ENCODE measurements at regions not wholly inside any gene's neighbourhood (a gene's known extent, or its start where the extent isn't known, plus 50 kb on each side); places are given as distances from the start of the nearest gene placed in this dataset.

DNA sequence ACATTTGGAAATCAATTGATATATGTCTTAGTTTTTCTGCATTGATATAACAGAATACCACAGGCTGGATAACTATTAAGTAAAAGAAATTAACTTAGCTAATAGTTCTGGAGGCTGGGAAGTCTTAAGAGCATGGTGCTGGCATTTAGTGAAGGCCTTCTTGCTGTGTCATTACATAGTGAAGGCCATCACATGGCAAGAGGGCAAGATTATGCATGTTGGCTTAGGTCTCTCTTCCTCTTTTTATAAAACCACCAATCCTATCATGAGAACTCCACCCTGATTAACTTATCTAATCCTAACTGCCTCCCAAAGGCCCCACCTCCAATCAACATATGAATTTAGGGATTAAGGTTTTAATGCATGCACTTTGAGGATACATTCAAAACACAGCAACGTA, 225.5 kb upstream of the VRK2 start:
- no peaks in the 10 kb centered on the region for H3K27me3 ChIP-seq (replicated peaks; ENCODE audit: insufficient read depth)
- no peak overlapping the region for H2AFZ ChIP-seq
- in situ Hi-C loops (cut with MboI): no loop called here
- no peaks in the 10 kb centered on the region for H3K36me3 ChIP-seq (ENCODE audit: low read depth)
- H3K27ac ChIP-seq: no peak overlapping the region
- H3K9me2 ChIP-seq (ENCODE audit: insufficient read depth): no peaks in the 10 kb centered on the region
- H3K4me2 ChIP-seq (ENCODE audit: unreplicated experiment): no peak overlapping the region
- no peaks in the 10 kb centered on the region for H4K20me1 ChIP-seq (ENCODE audit: insufficient read depth)
- no peaks in the 10 kb centered on the region for H3F3A ChIP-seq (ENCODE audit: insufficient read depth)
- H3K4me1 ChIP-seq (ENCODE audit: insufficient read depth): no peaks in the 10 kb centered on the region
- no peaks in the 10 kb centered on the region for H3K79me2 ChIP-seq (ENCODE audit: insufficient read depth)
- TF ChIP-seq EZH2 (IDR thresholded peaks at IDR 0.05; ENCODE audit: insufficient read depth, poor library complexity, severe bottlenecking) (no peak), EZH2phosphoT487 (IDR thresholded peaks at IDR 0.05; ENCODE audit: insufficient read depth, low read depth) (no peak)
- no peak overlapping the region for H3K9ac ChIP-seq
- 32 to 34% methylated on average over 1 of the region's 1 CpG for WGBS, 2 experiments (ENCODE audit: low coverage in 1 of 2, low lambda C conversion rate in 2 of 2, missing lambda C conversion rate in 2 of 2)
- DNase-seq: no peak
- no peaks in the 10 kb centered on the region for H3K9me3 ChIP-seq (ENCODE audit: low read depth)
- no peak overlapping the region for H3K4me3 ChIP-seq

- Histone ChIP-seq H3K9ac (no peak overlapping the region), H3K4me3 (no peak overlapping the region), H3F3A (ENCODE audit: insufficient read depth) (no peaks in the 10 kb centered on the region), H3K9me3 (ENCODE audit: low read depth) (no peaks in the 10 kb centered on the region), H3K4me2 (ENCODE audit: unreplicated experiment) (no peak overlapping the region), H2AFZ (no peak overlapping the region), H3K4me1 (ENCODE audit: insufficient read depth) (no peaks in the 10 kb centered on the region), H3K27me3 (replicated peaks; ENCODE audit: insufficient read depth) (0 out of 2 replicates have a peak, but pooled peaks cover under 1% of the 10 kb centered on the region), H3K36me3 (ENCODE audit: low read depth) (no peaks in the 10 kb centered on the region), H3K27ac (no peak overlapping the region), H4K20me1 (ENCODE audit: insufficient read depth) (no peaks in the 10 kb centered on the region), H3K9me2 (ENCODE audit: insufficient read depth) (no peaks in the 10 kb centered on the region), H3K79me2 (ENCODE audit: insufficient read depth) (no peaks in the 10 kb centered on the region)
- no peak for TF ChIP-seq EZH2 (IDR thresholded peaks at IDR 0.05; ENCODE audit: insufficient read depth, poor library complexity, severe bottlenecking)
- TF ChIP-seq EZH2phosphoT487 (IDR thresholded peaks at IDR 0.05; ENCODE audit: insufficient read depth, low read depth): no peak
- no peak for DNase-seq
- in situ Hi-C loops (cut with MboI): no loop called here
- 47 to 48% methylated on average over 4 of the region's 4 CpGs for WGBS, 2 experiments (ENCODE audit: low coverage in 1 of 2, low lambda C conversion rate in 2 of 2, missing lambda C conversion rate in 2 of 2)
Observed at GRCh38 chr2:57828221-57828620, 218.4 kb upstream of the VRK2 start.

GRCh38 chr2:57834666-57835065, 211.9 kb upstream of the VRK2 start:
- no peaks in the 10 kb centered on the region for H3K9me2 ChIP-seq (ENCODE audit: insufficient read depth)
- TF ChIP-seq EZH2 (IDR thresholded peaks at IDR 0.05; ENCODE audit: insufficient read depth, poor library complexity, severe bottlenecking): no peak
- no peak for TF ChIP-seq EZH2phosphoT487 (IDR thresholded peaks at IDR 0.05; ENCODE audit: insufficient read depth, low read depth)
- H3F3A ChIP-seq (ENCODE audit: insufficient read depth): no peaks in the 10 kb centered on the region
- no peaks in the 10 kb centered on the region for H3K9me3 ChIP-seq (ENCODE audit: low read depth)
- in situ Hi-C loops (cut with MboI): no loop called here
- H3K4me2 ChIP-seq (ENCODE audit: unreplicated experiment): no peak overlapping the region
- no peak overlapping the region for H3K4me3 ChIP-seq
- no peaks in the 10 kb centered on the region for H4K20me1 ChIP-seq (ENCODE audit: insufficient read depth)
- H3K36me3 ChIP-seq (ENCODE audit: low read depth): no peaks in the 10 kb centered on the region
- H2AFZ ChIP-seq: no peak overlapping the region
- no peak overlapping the region for H3K9ac ChIP-seq
- H3K27me3 ChIP-seq (replicated peaks; ENCODE audit: insufficient read depth): 0 out of 2 replicates have a peak, but pooled peaks cover 3% of the 10 kb centered on the region
- H3K4me1 ChIP-seq (ENCODE audit: insufficient read depth): no peaks in the 10 kb centered on the region
- H3K79me2 ChIP-seq (ENCODE audit: insufficient read depth): no peaks in the 10 kb centered on the region
- no peak for DNase-seq
- H3K27ac ChIP-seq: no peak overlapping the region

- peak; percentile 27 for DNase-seq
- no peaks in the 10 kb centered on the region for H3K79me2 ChIP-seq (ENCODE audit: insufficient read depth)
- no peak overlapping the region for H2AFZ ChIP-seq
- H3F3A ChIP-seq (ENCODE audit: insufficient read depth): no peaks in the 10 kb centered on the region
- no peak overlapping the region for H3K4me2 ChIP-seq (ENCODE audit: unreplicated experiment)
- TF ChIP-seq EZH2 (IDR thresholded peaks at IDR 0.05; ENCODE audit: insufficient read depth, poor library complexity, severe bottlenecking): no peak
- no peak for TF ChIP-seq EZH2phosphoT487 (IDR thresholded peaks at IDR 0.05; ENCODE audit: insufficient read depth, low read depth)
- H3K9me2 ChIP-seq (ENCODE audit: insufficient read depth): no peaks in the 10 kb centered on the region
- H3K27ac ChIP-seq: no peak overlapping the region
- no peak overlapping the region for H3K4me3 ChIP-seq
- no peaks in the 10 kb centered on the region for H3K9me3 ChIP-seq (ENCODE audit: low read depth)
- H3K9ac ChIP-seq: no peak overlapping the region
- WGBS, 2 experiments (ENCODE audit: low coverage in 1 of 2, low lambda C conversion rate in 2 of 2, missing lambda C conversion rate in 2 of 2): 70 to 80% methylated on average over 1 of the region's 1 CpG
- H3K36me3 ChIP-seq (ENCODE audit: low read depth): no peaks in the 10 kb centered on the region
- H3K27me3 ChIP-seq (replicated peaks; ENCODE audit: insufficient read depth): no peaks in the 10 kb centered on the region
- H3K4me1 ChIP-seq (ENCODE audit: insufficient read depth): no peaks in the 10 kb centered on the region
- no peaks in the 10 kb centered on the region for H4K20me1 ChIP-seq (ENCODE audit: insufficient read depth)
- in situ Hi-C loops (cut with MboI): no loop called here
Observed at GRCh38 chr2:57842531-57842930, 204.1 kb upstream of the VRK2 start.

- in situ Hi-C loops (cut with MboI): no loop called here
- Histone ChIP-seq H2AFZ (no peak overlapping the region), H3K4me2 (ENCODE audit: unreplicated experiment) (no peak overlapping the region), H3F3A (ENCODE audit: insufficient read depth) (no peaks in the 10 kb centered on the region), H3K79me2 (ENCODE audit: insufficient read depth) (no peaks in the 10 kb centered on the region), H3K4me1 (ENCODE audit: insufficient read depth) (no peaks in the 10 kb centered on the region), H3K36me3 (ENCODE audit: low read depth) (no peaks in the 10 kb centered on the region), H3K9ac (no peak overlapping the region), H4K20me1 (ENCODE audit: insufficient read depth) (no peaks in the 10 kb centered on the region), H3K27ac (no peak overlapping the region), H3K9me2 (ENCODE audit: insufficient read depth) (no peaks in the 10 kb centered on the region), H3K27me3 (replicated peaks; ENCODE audit: insufficient read depth) (no peaks in the 10 kb centered on the region), H3K9me3 (ENCODE audit: low read depth) (no peaks in the 10 kb centered on the region), H3K4me3 (no peak overlapping the region)
- no peak for TF ChIP-seq EZH2phosphoT487 (IDR thresholded peaks at IDR 0.05; ENCODE audit: insufficient read depth, low read depth)
- TF ChIP-seq EZH2 (IDR thresholded peaks at IDR 0.05; ENCODE audit: insufficient read depth, poor library complexity, severe bottlenecking): no peak
- 41 to 43% methylated on average over 3 of the region's 3 CpGs for WGBS, 2 experiments (ENCODE audit: low coverage in 1 of 2, low lambda C conversion rate in 2 of 2, missing lambda C conversion rate in 2 of 2)
- DNase-seq: no peak
Observed at GRCh38 chr2:57843158-57843557, 203.4 kb upstream of the VRK2 start.

Measured in GM23248 (cell line).